ENCODE measurements at regions not wholly inside any gene's neighbourhood (a gene's known extent, or its start where the extent isn't known, plus 50 kb on each side); places are given as distances from the start of the nearest gene placed in this dataset.
"Not testable (repeated sequence)": the region's sequence is repeated elsewhere in the genome, so short reads cannot be mapped to it uniquely, and the experiment has no call there.

DNA sequence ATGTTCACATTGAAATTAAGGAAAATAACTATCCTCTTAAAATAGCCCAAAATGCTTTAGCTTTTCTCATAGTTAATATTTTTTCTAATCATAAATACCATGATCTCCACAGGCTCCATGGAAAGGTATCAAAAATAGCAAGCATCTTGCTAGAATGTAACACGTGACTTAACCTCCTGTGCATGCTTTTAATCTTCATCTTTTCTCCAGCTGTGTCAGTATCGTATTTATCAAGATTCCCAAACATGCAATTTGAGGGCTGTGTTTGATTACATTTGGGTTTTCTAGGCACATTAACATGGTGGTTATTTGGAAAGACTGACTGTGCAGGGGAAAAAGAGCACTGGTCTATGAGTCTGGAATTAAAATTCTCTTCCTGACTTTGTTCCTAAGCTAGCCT, 472.5 kb upstream of the MCTP2 start:
- Mint-ChIP-seq H3K36me3 (no peaks in the 10 kb centered on the region), H3K27me3 (peaks cover 0 to 6% (median 6%) of the 10 kb centered on the region in 5 donors), H3K4me3 (no peak overlapping the region), H3K27ac (no peak overlapping the region), H3K4me1 (no peaks in the 10 kb centered on the region), H3K9me3 (peaks cover 0 to 12% (median 6%) of the 10 kb centered on the region in 11 donors)
- Histone ChIP-seq H3K9me3 (ENCODE audit: control insufficient read depth in 2 of 3, low read length in 3 of 3) (peaks cover 0 to 6% (median 0%) of the 10 kb centered on the region in 3 experiments), H3K27ac (ENCODE audit: low read depth, low read length) (no peak overlapping the region), H3K36me3 (ENCODE audit: control insufficient read depth in 2 of 3, insufficient read depth in 3 of 3, low read length in 3 of 3) (no peaks in the 10 kb centered on the region), H3K4me1 (ENCODE audit: control insufficient read depth in 2 of 2, insufficient read depth in 2 of 2, low read length in 2 of 2) (no peaks in the 10 kb centered on the region), H3K4me3 (ENCODE audit: low read length) (no peak overlapping the region), H3K27me3 (ENCODE audit: control insufficient read depth in 2 of 2, insufficient read depth in 2 of 2, low read length in 2 of 2) (no peaks in the 10 kb centered on the region)
- ChIA-PET CTCF (no interaction called here), POLR2A (no interaction called here)
- intact Hi-C loops (cut with micrococcal nuclease): no loop called here
- ATAC-seq (no peak), DNase-seq (no peak)

- ATAC-seq (no peak), DNase-seq (no peak)
- CTCF ChIA-PET: no interaction called here
- POLR2A ChIA-PET: no interaction called here
- Mint-ChIP-seq H3K27me3 (peaks cover 0 to 28% (median 11%) of the 10 kb centered on the region in 5 donors), H3K4me3 (no peak overlapping the region), H3K36me3 (peaks cover 0 to 5% (median 0%) of the 10 kb centered on the region in 5 donors), H3K9me3 (peaks cover 4 to 40% (median 23%) of the 10 kb centered on the region in 11 donors), H3K4me1 (no peaks in the 10 kb centered on the region), H3K27ac (no peak overlapping the region)
- no peaks in the 10 kb centered on the region for H3K4me1 ChIP-seq (ENCODE audit: control insufficient read depth in 2 of 2, insufficient read depth in 2 of 2, low read length in 2 of 2)
- H3K36me3 ChIP-seq (ENCODE audit: control insufficient read depth in 2 of 3, insufficient read depth in 3 of 3, low read length in 3 of 3): no peaks in the 10 kb centered on the region
- no peaks in the 10 kb centered on the region for H3K9me3 ChIP-seq (ENCODE audit: control insufficient read depth in 2 of 3, low read length in 3 of 3)
- no peak overlapping the region for H3K4me3 ChIP-seq (ENCODE audit: low read length)
- intact Hi-C loops (cut with micrococcal nuclease): no loop called here
- H3K27ac ChIP-seq (ENCODE audit: low read depth, low read length): no peak overlapping the region
- H3K27me3 ChIP-seq (ENCODE audit: control insufficient read depth in 2 of 2, insufficient read depth in 2 of 2, low read length in 2 of 2): no peaks in the 10 kb centered on the region
These were observed 482.7 kb upstream of the MCTP2 start for GRCh38 chr15:93748710-93749109.

DNA sequence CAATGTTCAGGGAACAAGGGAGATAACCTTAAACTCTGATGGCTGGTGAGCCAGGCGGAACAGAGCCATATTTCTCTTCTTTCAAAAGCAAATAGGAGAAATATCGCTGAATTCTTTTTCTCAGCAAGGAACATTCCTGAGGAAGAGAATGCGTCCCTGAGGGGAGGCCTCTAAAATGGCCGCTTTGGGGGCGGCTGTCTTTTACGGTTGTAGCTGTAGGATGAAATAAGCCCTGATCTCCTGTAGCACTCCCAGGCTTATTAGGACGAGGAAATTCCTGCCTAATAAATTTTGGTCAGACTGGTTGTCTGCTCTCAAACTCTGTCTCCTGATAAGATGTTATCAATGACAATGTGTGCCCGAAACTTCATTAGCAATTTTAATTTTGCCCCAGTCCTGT, 496.4 kb upstream of the MCTP2 start:
- Mint-ChIP-seq H3K27me3 (peaks cover 0 to 13% (median 3%) of the 10 kb centered on the region in 5 donors), H3K9me3 (peaks cover 2 to 34% (median 10%) of the 10 kb centered on the region in 11 donors)
- ATAC-seq; CTCF ChIA-PET; H3K4me1 ChIP-seq (ENCODE audit: control insufficient read depth in 2 of 2, insufficient read depth in 2 of 2, low read length in 2 of 2); H3K27me3 ChIP-seq (ENCODE audit: control insufficient read depth in 2 of 2, insufficient read depth in 2 of 2, low read length in 2 of 2); H3K4me3 ChIP-seq (ENCODE audit: low read length); H3K9me3 ChIP-seq (ENCODE audit: control insufficient read depth in 2 of 3, low read length in 3 of 3); H3K36me3 ChIP-seq (ENCODE audit: control insufficient read depth in 2 of 3, insufficient read depth in 3 of 3, low read length in 3 of 3); DNase-seq; POLR2A ChIA-PET; H3K4me3 Mint-ChIP-seq; intact Hi-C loops (cut with micrococcal nuclease); H3K4me1 Mint-ChIP-seq; H3K36me3 Mint-ChIP-seq; H3K27ac ChIP-seq (ENCODE audit: low read depth, low read length); H3K27ac Mint-ChIP-seq: not testable (repeated sequence)

DNA sequence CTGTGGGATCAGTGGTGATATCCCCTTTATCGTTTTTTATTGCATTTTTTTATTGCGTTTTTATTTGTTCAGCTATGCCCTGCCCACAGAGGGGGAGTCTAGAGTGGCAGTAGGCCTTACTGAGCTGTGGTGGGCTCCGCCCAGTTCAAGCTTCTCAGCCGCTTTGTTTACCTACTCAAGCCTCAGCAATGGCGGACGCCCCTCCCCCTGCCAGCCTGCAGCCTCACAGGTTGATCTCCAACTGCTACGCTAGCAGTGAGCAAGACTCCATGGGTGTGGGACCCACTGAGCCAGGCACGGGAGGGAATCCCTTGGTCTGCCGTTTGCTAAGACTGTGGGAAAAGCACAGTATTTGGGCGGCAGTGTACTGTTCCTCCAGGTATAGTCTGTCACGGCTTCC, 500.6 kb upstream of the MCTP2 start:
- Histone ChIP-seq H3K9me3 (ENCODE audit: control insufficient read depth in 2 of 3, low read length in 3 of 3) (peaks cover 0 to 5% (median 0%) of the 10 kb centered on the region in 3 experiments), H3K27me3 (ENCODE audit: control insufficient read depth in 2 of 2, insufficient read depth in 2 of 2, low read length in 2 of 2) (no peaks in the 10 kb centered on the region), H3K36me3 (ENCODE audit: control insufficient read depth in 2 of 3, insufficient read depth in 3 of 3, low read length in 3 of 3) (no peaks in the 10 kb centered on the region), H3K27ac (ENCODE audit: low read depth, low read length) (no peak overlapping the region), H3K4me1 (ENCODE audit: control insufficient read depth in 2 of 2, insufficient read depth in 2 of 2, low read length in 2 of 2) (no peaks in the 10 kb centered on the region), H3K4me3 (ENCODE audit: low read length) (no peak overlapping the region)
- DNase-seq (no peak), ATAC-seq (no peak)
- Mint-ChIP-seq H3K4me3 (no peak overlapping the region), H3K27ac (no peak overlapping the region), H3K4me1 (no peaks in the 10 kb centered on the region), H3K27me3 (peaks cover 0 to 14% (median 5%) of the 10 kb centered on the region in 5 donors), H3K36me3 (peaks cover 0 to 5% (median 0%) of the 10 kb centered on the region in 5 donors), H3K9me3 (peaks cover 5 to 48% (median 15%) of the 10 kb centered on the region in 11 donors)
- intact Hi-C loops (cut with micrococcal nuclease): no loop called here
- POLR2A ChIA-PET: no interaction called here
- CTCF ChIA-PET: no interaction called here

GRCh38 chr15:93722165-93722564, 509.2 kb upstream of the MCTP2 start:
- Histone ChIP-seq H3K9me3 (ENCODE audit: control insufficient read depth in 2 of 3, low read length in 3 of 3) (no peaks in the 10 kb centered on the region), H3K27me3 (ENCODE audit: control insufficient read depth in 2 of 2, insufficient read depth in 2 of 2, low read length in 2 of 2) (no peaks in the 10 kb centered on the region), H3K4me3 (ENCODE audit: low read length) (no peak overlapping the region), H3K27ac (ENCODE audit: low read depth, low read length) (no peak overlapping the region), H3K36me3 (ENCODE audit: control insufficient read depth in 2 of 3, insufficient read depth in 3 of 3, low read length in 3 of 3) (no peaks in the 10 kb centered on the region), H3K4me1 (ENCODE audit: control insufficient read depth in 2 of 2, insufficient read depth in 2 of 2, low read length in 2 of 2) (no peaks in the 10 kb centered on the region)
- ATAC-seq (no peak), DNase-seq (no peak)
- Mint-ChIP-seq H3K4me1 (no peaks in the 10 kb centered on the region), H3K27me3 (peaks cover 0 to 7% (median 4%) of the 10 kb centered on the region in 5 donors), H3K4me3 (no peak overlapping the region), H3K9me3 (peaks cover 0 to 10% (median 0%) of the 10 kb centered on the region in 11 donors), H3K27ac (no peak overlapping the region), H3K36me3 (no peaks in the 10 kb centered on the region)
- ChIA-PET POLR2A (no interaction called here), CTCF (no interaction called here)
- intact Hi-C loops (cut with micrococcal nuclease): no loop called here

DNA sequence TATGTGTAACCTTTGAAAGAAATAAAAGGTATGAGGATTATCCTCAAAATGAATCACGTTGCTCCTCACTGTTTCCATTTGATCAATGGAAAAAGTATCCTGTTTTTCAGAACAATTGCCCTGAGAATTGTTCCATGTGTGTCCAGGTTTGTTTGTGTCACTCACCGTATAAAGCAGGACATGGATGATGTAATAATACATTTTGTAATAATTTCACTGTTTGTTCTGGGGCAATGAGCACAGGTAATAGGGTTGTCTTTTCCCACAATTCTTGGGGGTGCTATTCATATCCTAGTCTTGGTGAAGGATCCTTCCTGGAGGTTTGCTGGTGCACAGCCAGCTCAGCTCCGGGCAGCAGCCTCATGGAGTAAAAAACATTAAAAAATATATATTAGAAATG, 510.8 kb upstream of the MCTP2 start:
- ChIA-PET CTCF (no interaction called here), POLR2A (interaction anchor here (0.6 kb wide), 1 partner anchor 20 kb away, joined by 3 read pairs; no protein-coding TSS in a partner anchor)
- intact Hi-C loops (cut with micrococcal nuclease): no loop called here
- Mint-ChIP-seq H3K4me3 (no peak overlapping the region), H3K9me3 (peaks cover 0 to 10% (median 0%) of the 10 kb centered on the region in 11 donors), H3K4me1 (no peaks in the 10 kb centered on the region), H3K27ac (no peak overlapping the region), H3K36me3 (no peaks in the 10 kb centered on the region), H3K27me3 (peaks cover 0 to 9% (median 4%) of the 10 kb centered on the region in 5 donors)
- DNase-seq (no peak), ATAC-seq (no peak)
- H3K27me3 ChIP-seq (ENCODE audit: control insufficient read depth in 2 of 2, insufficient read depth in 2 of 2, low read length in 2 of 2): no peaks in the 10 kb centered on the region
- H3K36me3 ChIP-seq (ENCODE audit: control insufficient read depth in 2 of 3, insufficient read depth in 3 of 3, low read length in 3 of 3): no peaks in the 10 kb centered on the region
- no peak overlapping the region for H3K4me3 ChIP-seq (ENCODE audit: low read length)
- no peaks in the 10 kb centered on the region for H3K4me1 ChIP-seq (ENCODE audit: control insufficient read depth in 2 of 2, insufficient read depth in 2 of 2, low read length in 2 of 2)
- H3K27ac ChIP-seq (ENCODE audit: low read depth, low read length): no peak overlapping the region
- H3K9me3 ChIP-seq (ENCODE audit: control insufficient read depth in 2 of 3, low read length in 3 of 3): no peaks in the 10 kb centered on the region

DNA sequence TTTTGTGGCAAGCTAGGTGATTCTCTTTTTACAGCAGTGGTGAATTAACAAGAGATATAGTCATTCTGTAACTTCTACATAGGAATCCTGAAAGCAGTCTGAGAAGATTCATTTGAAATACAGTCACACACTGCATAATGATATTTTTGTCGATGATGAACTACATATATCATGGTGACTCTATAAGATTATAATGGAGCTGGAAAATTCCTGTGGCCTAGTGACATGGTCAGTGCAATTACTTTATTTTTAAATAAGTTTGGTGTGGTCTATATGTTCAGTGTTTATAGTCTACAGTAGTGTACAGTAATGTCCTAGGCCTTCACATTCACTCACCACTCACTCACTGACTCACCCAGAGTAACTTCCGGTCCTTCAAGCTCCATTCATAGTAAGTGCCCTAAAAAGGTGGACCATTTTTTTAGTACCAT, 511.4 kb upstream of the MCTP2 start:
- H3K9me3 Mint-ChIP-seq: peaks cover 0 to 10% (median 0%) of the 10 kb centered on the region in 11 donors
- Histone ChIP-seq H3K4me1 (ENCODE audit: control insufficient read depth in 2 of 2, insufficient read depth in 2 of 2, low read length in 2 of 2) (no peaks in the 10 kb centered on the region), H3K27me3 (ENCODE audit: control insufficient read depth in 2 of 2, insufficient read depth in 2 of 2, low read length in 2 of 2) (no peaks in the 10 kb centered on the region), H3K4me3 (ENCODE audit: low read length) (no peak overlapping the region), H3K36me3 (ENCODE audit: control insufficient read depth in 2 of 3, insufficient read depth in 3 of 3, low read length in 3 of 3) (no peaks in the 10 kb centered on the region), H3K27ac (ENCODE audit: low read depth, low read length) (no peak overlapping the region), H3K9me3 (ENCODE audit: control insufficient read depth in 2 of 3, low read length in 3 of 3) (no peaks in the 10 kb centered on the region)
- DNase-seq: no peak
- ChIA-PET POLR2A (no interaction called here), CTCF (no interaction called here)
- no peaks in the 10 kb centered on the region for H3K36me3 Mint-ChIP-seq
- intact Hi-C loops (cut with micrococcal nuclease): no loop called here
- ATAC-seq: no peak
- H3K27ac Mint-ChIP-seq: no peak overlapping the region
- no peak overlapping the region for H3K4me3 Mint-ChIP-seq
- H3K27me3 Mint-ChIP-seq: peaks cover 0 to 15% (median 4%) of the 10 kb centered on the region in 5 donors
- no peaks in the 10 kb centered on the region for H3K4me1 Mint-ChIP-seq

Data from naive thymus-derived CD4-positive, alpha-beta T cell (primary cell).